GM10266 (cell line): ENCODE measurements at regions not wholly inside any gene's neighbourhood (a gene's known extent, or its start where the extent isn't known, plus 50 kb on each side); places are given as distances from the start of the nearest gene placed in this dataset.
"Not testable (repeated sequence)": the region's sequence is repeated elsewhere in the genome, so short reads cannot be mapped to it uniquely, and the experiment has no call there.

Source experiments
- DNase-seq: peaks from one replicate; pipeline ENCODE4 v3.0.0; 2012; ENCODE audit errors: extremely low spot score
- CTCF ChIP-seq: IDR thresholded peaks from 2 replicates; pipeline ENCODE4 v1.5.1; 2012; ENCODE audit warnings: mild to moderate bottlenecking, low read depth; ENCODE audit not compliant: control insufficient read depth, insufficient read depth; ENCODE audit errors: missing control alignments

DNA sequence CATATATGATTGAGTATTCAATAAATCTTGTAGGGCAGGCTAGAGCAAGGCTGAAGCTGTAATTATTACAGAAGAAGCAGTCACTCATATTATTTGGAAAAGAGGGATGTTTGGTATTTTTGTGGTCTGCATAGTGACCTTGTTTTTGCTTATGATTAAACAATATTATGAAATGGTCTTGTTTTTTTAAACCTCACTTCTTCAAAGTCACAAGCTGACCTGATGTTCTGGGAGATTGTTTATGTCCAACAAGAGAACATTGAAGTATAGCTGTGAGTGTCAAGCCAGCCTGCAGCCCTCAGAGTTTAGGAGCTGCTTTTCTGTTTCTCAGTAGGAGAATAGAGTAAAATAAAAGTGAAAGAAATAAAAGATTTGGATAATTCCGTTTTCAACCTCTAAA, 342.2 kb downstream of the LRRC70 start:
- TF ChIP-seq CTCF, result no peak
- DNase-seq, result no peak

GRCh38 chr5:62909326-62909725, 330.7 kb downstream of the LRRC70 start:
- TF ChIP-seq CTCF, result no peak
- no peak for DNase-seq

DNA sequence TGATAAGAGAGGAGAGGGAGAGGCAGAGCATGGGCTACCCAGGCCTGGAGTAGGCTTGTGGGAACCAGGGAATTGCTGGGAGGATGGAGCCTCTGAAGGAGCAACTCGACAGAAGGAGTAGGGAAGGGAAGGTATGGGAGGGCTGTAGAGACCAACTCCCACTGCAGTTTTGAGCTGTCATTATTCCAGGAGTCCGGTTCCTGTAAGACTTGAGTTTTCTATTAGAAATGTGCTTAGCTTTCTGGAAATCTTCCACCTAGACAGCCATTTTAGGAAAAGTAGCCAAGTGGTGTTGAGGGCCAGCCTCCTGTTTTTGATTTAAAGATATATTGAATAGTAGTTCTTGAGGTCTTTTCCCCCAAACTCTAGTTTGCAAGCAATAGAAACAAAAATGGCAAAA, 323.5 kb downstream of the LRRC70 start:
- TF ChIP-seq CTCF, result no peak
- no peak for DNase-seq

DNA sequence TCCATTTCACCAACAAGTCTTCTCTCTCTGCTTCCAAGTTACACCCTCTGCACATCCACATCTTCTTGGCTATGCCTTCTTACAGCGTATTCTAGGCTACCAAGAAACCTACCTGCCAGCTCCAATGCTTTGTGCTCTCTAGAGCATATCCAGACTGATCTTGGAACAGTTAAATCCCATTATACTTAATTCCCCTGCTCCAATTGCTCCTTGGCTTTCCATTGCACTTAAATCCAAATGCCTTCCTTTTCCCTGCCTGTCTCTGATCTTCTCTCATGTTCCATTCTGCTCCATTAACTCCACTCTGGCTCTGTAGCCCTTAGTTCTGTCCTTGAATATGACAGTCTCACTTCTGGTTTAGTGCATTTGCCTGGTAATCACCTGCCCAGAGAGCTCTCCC, 322.4 kb downstream of the LRRC70 start:
- no peak for DNase-seq
- no peak for TF ChIP-seq CTCF

DNA sequence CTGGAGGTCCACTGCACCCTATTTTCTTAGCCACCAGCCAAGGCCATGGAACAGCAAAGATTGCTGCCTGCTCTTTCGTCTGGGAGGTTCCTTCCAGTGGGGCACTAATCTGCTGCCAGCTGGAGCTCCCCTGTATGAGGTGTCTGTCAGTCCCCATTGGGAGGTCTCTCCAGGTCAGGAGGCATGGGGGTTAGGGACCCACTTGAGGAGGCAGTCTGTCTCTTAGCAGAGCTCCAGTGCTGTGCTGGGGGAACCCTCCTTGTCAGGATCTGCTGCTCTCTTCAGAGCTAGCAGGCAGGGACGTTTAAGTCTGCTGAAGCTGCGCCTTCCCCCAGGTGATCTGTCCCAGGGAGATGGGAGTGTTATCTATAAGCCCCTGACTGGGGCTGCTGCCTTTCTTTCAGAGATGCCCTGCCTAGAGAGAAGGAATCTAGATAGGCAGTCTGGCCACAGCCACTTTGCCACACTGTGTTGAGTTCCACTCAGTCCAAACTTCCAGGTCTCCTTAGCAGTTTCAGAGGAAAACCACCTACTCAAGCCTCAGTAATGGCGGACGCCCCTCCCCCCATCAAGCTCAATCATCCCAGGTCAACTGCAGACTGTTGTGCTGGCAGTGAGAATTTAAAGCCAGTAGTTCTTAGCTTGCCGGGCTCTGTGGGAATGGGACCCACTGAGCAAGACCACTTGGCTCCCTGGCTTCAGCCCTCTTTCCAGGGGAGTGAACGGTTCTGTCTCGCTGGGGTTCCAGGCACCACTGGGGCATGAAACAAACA, 317.7 kb downstream of the LRRC70 start:
- no peak for TF ChIP-seq CTCF
- no peak for DNase-seq

GRCh38 chr5:62886603-62887315, 308.1 kb downstream of the LRRC70 start:
- DNase-seq, result no peak

GRCh38 chr5:62837330-62837729, 258.7 kb downstream of the LRRC70 start:
- not testable (repeated sequence) for DNase-seq

More at GRCh38 chr5:62886603-62887315, 308.1 kb downstream of the LRRC70 start:
- TF ChIP-seq CTCF, result no peak
